H1 (cell line): ENCODE measurements at regions not wholly inside any gene's neighbourhood (a gene's known extent, or its start where the extent isn't known, plus 50 kb on each side); places are given as distances from the start of the nearest gene placed in this dataset.

Source experiments
- ATF2 ChIP-seq: IDR thresholded peaks from 2 replicates; pipeline ENCODE4 v1.6.1; 2012; ENCODE audit warnings: low read length, inconsistent platforms
- CHD2 ChIP-seq: IDR thresholded peaks from 2 replicates; pipeline ENCODE4 v1.6.1; 2012; ENCODE audit warnings: low read length, improper control_type of control experiment
- CHD7 ChIP-seq: fragments of 300-600 bp; sonication (generic); IDR thresholded peaks from 2 replicates; pipeline ENCODE4 v1.7.1; 2012; ENCODE audit warnings: low read length, moderate library complexity, mild to moderate bottlenecking, inconsistent platforms; ENCODE audit not compliant: insufficient replicate concordance
- CTBP2 ChIP-seq: IDR thresholded peaks from 2 replicates; pipeline ENCODE4 v1.7.0; 2011; ENCODE audit warnings: borderline replicate concordance, mild to moderate bottlenecking, moderate library complexity, mixed read lengths, low read length; ENCODE audit not compliant: insufficient read depth, insufficient read length
- GABPA ChIP-seq: IDR thresholded peaks from 2 replicates; pipeline ENCODE4 v1.6.1; 2011; ENCODE audit warnings: mild to moderate bottlenecking, low read length, moderate library complexity, borderline replicate concordance; ENCODE audit not compliant: insufficient read depth
- GTF2F1 ChIP-seq: IDR thresholded peaks from 2 replicates; pipeline ENCODE4 v1.6.1; 2012; ENCODE audit warnings: low read depth, low read length, improper control_type of control experiment, borderline replicate concordance
- HDAC2 ChIP-seq, 2 experiments: fragments of 300-600 bp in 1 of 2; sonication (generic) in 1 of 2; IDR thresholded peaks; 2 replicates each; pipeline ENCODE4 v1.6.1; 2011 to 2012; ENCODE audit warnings: low read depth in 2 of 2, low read length in 2 of 2, mild to moderate bottlenecking in 2 of 2, moderate library complexity in 2 of 2, borderline replicate concordance in 1 of 2, inconsistent platforms in 1 of 2
- JUN ChIP-seq: IDR thresholded peaks from 2 replicates; pipeline ENCODE4 v1.6.1; 2011; ENCODE audit warnings: low read depth, mild to moderate bottlenecking, improper control_type of control experiment, low read length
- POU5F1 ChIP-seq: IDR thresholded peaks from 2 replicates; pipeline ENCODE4 v1.6.1; 2011; ENCODE audit warnings: low read depth, mild to moderate bottlenecking, low read length, moderate library complexity
- SIN3A ChIP-seq, 2 experiments: IDR thresholded peaks in 1 of 2; conservative IDR thresholded peaks in 1 of 2; 2 replicates each; pipeline ENCODE4 v1.6.1; 2011 to 2012; ENCODE audit warnings: low read length in 2 of 2, improper control_type of control experiment in 1 of 2, low read depth in 1 of 2, mild to moderate bottlenecking in 1 of 2

DNA sequence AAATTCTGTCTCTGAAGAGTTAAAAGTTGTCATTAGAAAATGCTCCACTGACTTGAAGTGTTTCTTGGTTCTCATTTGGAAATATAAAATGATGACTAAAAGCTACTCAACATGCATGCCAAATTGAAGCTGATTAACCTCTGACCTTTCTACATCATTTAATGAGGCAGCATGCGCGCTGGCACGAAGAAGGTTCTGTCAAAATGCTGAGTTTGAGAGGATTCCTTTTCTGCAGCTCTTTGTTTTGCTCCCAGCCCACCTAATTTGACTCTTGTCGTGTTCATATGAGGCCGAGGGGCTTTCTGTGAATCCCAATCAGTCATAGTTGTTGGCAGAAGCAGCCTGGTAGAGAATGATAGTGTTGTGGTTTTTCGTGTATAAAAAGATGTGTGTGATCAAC, 153.4 kb downstream of the BRMS1L start (continued):
- no peak for TF ChIP-seq CHD7
- no peak for TF ChIP-seq HDAC2 (IDR thresholded peaks at IDR 0.05; ENCODE audit: borderline replicate concordance in 1 of 2, low read depth in 2 of 2, low read length in 2 of 2)
- TF ChIP-seq CTBP2: no peak
- TF ChIP-seq SIN3A (conservative IDR thresholded peaks at IDR 0.05 in 1 of 2, IDR thresholded peaks at IDR 0.05 in 1 of 2; ENCODE audit: low read depth in 1 of 2, low read length in 2 of 2): no peak
- TF ChIP-seq CHD2: no peak
- TF ChIP-seq JUN: no peak
- no peak for TF ChIP-seq GTF2F1
- TF ChIP-seq GABPA: no peak
- TF ChIP-seq ATF2: no peak
- TF ChIP-seq POU5F1: no peak
